HL-60/S4 treated with retinoic acid at 250 ng/mL for 4 days and 3 days (cell line): ENCODE measurements at regions not wholly inside any gene's neighbourhood (a gene's known extent, or its start where the extent isn't known, plus 50 kb on each side); places are given as distances from the start of the nearest gene placed in this dataset.

ENCODE experiments used
- in situ Hi-C: fragments of 300-500 bp; cut with MboI; formaldehyde crosslinking; loops from 2 replicates; pipeline ENCODE4 v1.7.0; 2022; ENCODE audit warnings: low sequenced_read_pairs

DNA sequence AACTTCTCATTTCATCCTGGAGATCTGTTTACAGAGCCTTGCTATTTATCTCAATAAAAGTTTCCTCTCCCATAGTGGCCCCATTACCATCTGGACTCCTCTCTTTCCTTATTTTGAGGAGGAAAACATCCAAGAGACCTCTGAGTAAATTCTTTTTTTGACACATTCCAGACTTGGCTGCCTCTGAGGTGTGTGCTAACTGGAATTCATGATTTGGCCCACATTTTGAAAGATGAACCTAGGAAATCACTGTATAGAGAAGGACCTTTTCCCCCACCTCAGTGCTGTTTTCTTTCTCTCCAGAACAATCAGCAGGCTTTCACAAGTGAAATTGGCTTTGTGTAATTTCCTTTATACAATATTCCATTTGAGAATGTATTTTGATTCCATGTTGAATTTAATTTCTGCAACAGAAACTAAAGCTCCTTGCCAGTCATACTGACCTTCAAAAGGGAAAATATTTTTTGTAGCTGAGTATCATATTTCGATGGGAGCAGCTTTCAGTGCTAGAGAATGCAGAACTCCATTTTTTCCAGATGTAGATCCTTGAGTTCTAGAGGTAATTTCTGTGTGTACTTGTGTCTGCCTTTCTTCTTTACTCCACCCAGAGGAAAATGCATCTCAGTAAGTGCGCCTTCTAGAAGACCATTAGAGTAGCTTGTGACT lies 244.9 kb upstream of the RGS6 start:
- in situ Hi-C loops: no loop called here

DNA sequence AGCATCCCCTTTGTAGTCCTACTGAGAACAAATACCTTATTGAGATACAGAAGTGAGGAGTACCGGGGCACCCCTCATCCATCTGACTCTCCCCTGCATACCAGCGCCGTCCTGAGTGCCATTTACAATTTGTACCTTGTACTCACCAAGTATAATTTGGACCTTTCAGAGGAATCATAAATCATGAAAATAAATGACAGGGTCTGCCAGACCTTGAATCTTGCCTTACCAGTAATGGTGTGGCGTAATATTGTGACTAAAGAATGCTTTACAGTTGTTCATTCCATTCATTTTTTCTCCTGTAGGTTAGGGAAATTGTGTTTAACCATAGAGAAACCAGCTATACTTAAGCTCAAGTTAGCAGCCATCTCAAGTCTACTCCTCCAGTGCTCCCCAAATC lies 243.7 kb upstream of the RGS6 start:
- in situ Hi-C loops: no loop called here

DNA sequence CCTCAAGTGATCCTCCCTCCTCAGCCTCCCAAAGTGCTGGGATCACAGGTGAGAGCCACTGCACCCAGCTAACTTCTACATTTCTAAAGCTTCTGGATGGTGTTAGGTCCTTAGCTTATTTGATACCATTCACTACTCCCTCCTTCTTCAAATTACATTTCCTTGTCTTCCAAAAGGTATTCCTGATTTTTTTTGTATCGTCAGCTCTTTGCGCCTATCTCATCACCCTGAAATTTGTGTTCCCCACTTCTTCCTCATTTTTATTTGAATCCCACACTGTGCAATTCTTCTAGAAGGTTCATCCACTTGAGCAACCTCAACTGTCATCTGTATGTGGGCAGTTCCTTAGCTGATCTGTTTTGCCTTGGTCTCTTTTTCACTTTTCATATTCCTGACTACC lies 241.8 kb upstream of the RGS6 start:
- in situ Hi-C loops: no loop called here

DNA sequence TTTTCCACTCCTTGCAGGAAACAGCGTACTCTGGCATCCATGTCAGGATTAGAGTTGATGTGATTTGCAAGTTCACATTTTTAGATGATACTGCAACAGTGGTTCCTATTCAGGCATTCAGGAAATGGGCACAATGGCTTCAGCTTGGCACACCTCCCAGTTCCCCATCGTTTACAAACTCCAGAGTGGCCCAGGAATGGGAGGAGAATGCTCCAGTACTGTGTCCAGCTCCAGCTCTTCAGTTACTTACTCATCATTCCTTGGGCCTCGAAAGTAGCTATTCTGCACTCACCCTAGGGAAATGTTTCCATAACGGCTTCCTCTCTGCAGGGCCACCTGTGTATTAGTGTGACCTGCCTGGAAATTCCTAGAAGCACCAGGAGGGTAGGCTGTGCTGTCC lies 239.7 kb upstream of the RGS6 start:
- in situ Hi-C loops: no loop called here

DNA sequence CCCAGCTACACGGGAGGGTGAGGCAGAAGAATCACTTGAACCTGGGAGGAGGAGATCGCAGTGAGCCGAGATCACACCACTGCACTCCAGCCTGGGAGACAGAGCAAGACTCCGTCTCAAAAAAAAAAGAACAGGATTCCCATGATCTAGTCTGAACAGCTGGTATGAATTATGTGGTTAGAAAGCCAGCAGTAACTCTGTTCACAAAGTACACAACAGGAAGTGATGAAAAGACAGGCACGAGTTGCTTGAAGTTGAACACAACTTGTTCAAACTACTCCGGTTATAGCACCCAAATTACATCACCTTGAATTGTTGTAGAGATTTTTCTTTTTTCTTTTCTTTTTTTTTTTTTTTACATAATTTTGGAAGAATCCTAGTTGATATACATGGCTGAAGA lies 238.8 kb upstream of the RGS6 start:
- in situ Hi-C loops: no loop called here

DNA sequence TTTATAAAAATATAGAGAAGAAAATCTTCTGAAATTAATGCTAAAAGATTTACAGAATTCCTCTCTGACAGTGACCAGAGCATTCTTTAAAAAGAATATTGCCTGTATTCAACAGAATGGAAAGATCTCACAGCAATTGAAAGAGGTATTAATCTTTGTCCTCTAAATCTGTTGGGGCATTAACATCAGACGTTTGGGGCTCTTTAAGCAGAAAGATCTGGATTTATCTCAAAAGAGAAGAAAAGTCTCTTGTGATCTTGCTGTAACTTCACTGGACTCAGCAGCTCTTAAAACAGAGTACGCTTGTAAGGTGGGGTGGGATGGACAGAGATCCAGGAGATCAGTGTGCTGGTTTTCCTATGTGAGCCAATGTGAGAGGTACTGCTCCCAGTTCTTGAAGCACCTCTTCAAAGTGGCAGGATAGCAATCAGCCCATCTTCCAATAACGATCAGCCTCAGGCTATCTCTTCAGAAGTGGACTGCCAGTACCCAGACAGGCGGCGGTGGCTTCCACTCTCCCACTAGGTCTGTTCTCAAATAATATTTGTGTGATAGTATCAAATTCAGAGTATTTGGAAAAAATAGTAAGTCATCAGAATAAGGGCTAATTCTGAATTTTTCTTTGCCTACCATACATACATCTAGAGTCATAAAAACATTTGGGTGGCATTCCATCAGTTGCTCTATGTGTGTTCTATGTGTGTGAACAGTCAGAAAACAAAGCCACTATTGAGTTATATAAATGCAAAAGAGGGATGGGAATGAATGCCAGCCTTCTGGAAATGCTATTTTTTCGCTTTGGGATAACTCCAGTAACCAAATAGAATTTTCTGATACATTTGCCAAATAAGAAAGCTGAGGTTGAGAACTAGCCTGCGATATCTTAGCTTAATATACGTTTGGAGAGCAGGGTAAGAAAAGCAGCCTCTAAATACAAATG lies 237.4 kb upstream of the RGS6 start:
- in situ Hi-C loops: no loop called here

DNA sequence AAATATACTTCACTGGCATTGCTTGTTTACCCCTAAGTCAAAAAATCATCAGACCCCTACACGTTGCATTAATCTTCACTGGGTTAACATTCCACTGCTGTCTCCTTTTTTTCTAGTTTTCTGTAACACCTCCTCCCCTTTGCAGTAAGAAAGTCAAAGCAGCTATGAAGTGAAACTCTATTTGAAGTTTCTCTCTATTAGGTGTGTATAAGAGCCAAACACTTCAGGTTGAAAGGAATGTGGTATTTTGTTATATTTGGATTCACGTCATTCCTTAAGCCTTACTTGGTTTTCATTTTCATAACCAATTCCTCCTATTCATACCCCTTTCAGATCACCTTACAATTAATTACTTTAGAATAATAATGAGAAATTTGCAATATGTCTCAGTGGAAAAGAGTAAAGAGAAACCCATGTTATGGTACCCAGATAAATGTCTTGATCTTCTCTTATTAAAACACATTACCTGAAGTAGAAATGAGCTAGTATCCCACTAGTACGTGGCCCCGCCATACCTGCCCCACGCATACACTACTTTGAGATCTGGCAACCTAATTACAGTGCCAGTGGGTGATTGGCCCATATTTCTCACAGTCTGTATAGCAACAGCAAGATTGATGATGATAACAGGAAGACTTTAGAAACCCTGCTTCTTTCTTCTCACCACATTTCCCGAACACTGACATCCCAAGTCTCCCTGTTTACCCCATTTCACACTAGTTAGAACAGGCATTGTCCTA lies 236.4 kb upstream of the RGS6 start:
- in situ Hi-C loops: no loop called here

DNA sequence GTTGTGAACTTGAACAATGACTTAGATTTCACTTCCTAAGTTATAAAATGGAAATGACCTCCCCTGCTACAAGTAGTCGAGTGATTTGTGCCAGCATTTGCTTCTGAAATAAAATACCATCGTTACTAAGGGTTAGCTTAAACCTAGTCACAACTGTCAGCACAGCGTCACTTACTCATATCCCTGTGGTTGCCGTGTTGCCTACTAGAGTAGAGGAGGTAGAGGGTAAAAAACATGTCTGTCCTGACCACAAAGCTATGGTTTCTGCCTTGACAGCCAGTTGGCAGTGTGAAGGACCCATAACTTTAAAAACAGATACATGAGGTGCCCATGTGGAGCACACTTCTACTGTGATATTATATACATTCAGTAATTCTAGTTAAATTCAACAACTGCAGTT lies 234.2 kb upstream of the RGS6 start:
- in situ Hi-C loops: no loop called here

DNA sequence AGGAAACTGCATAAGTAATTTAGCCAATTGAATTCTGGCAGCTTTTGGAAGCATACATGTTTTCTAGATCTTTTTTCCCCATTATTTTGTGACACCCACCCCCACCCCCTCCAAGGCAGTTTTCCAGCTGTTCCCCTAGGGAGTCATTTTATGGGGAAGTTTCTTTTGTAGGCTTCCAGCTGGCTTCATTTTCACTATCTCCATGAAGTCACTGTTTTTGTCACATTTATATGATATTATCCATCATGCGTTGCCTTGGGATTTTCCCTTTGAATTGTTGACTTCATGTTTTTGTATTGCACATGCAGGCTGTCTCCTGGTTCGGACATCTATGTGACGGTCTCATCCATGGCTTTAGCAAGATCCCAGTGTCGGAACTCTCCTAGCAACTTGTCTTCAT lies 233.6 kb upstream of the RGS6 start:
- in situ Hi-C loops: no loop called here

DNA sequence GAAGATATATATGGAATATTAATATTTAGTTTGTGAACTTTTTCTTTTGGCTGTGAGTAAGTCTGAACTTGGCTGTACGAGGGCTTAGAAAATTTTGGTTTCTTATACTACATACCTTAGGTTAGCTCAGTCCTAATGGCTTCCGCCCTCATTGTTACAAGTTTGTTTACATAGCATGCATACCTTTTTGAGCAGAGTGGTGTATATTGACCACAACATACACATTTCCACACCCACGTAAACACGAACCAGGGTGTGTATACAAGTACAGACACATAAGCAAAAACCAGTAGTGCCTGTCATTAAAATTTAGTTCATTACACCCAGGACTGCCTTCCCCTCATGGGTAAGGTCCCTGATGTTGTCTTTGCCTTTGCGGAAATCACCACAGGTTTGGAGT lies 230.2 kb upstream of the RGS6 start:
- in situ Hi-C loops: no loop called here

DNA sequence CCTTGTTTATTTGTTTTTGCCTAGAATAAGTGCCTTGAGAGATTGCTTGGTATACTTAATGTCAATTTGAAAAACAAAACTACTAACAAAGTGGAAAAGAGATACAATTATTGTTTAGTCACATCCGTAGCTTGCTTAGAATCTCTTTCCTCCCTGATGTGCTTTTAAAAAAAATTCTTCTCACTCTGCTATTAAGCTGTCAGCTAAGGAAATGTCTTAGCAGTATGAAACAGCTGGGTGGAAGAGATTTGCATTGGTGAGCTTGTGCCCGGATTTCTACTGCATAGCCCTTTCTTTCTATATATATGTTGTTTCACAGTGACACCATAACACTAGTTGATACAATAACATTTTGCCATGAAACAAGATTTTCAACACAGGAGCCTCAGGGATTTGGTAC lies 229.4 kb upstream of the RGS6 start:
- in situ Hi-C loops: no loop called here

DNA sequence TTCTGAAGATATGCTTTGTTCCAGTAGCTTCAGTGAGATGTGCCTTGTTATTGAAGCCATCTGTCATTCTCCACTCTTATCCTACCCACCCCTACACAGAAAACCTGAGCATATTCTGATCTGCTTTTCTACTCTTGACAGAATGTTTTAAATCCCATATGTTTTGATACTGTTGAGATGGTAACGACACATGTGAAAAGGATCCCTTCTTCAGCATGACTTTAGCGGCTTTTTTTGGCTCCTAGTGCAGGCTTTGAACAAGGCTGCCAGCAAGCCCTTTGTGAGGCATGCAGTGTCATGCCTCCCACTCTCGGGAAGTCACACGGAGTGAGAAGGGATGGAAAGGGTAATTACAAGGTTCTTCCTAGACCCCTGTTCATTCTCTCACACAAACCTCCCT lies 228.8 kb upstream of the RGS6 start:
- in situ Hi-C loops: no loop called here

DNA sequence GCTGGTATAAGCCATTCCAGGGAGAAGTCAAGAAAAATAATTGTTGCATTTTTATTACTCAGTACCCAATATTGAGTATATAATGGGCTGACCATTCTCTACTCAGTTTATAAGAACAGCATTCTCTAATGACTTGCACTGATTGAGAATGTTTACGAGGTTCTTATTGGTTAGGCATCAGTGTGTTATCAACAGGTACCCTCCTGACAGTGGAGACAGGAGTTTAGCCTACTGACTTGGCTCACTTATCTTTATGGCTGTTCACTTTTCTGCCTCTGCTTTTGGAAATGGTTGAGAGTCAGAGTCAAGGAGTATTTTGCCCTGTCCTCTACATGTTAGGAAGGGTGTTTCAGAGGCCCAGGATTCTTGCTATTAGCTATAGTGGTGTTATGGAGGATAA lies 228.0 kb upstream of the RGS6 start:
- in situ Hi-C loops: no loop called here

DNA sequence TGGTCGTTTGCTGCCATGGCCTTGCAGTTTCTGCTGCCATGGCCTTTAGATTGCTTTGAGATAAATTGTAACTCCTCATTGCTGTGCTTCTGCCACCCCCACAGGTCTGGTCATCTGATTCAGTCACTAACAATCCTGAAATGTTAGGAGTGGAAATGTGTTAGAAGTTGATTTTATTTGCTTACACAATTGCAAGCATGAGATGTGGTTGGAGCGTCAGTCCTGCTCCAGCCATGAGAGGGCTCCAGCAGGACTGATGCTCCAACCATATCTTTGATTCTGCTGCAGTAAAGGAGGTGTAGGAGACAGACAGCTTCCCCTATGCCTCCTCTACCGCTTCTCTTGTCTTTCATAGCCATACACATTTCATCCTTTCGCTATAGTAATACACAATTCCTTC lies 226.8 kb upstream of the RGS6 start:
- in situ Hi-C loops: no loop called here

DNA sequence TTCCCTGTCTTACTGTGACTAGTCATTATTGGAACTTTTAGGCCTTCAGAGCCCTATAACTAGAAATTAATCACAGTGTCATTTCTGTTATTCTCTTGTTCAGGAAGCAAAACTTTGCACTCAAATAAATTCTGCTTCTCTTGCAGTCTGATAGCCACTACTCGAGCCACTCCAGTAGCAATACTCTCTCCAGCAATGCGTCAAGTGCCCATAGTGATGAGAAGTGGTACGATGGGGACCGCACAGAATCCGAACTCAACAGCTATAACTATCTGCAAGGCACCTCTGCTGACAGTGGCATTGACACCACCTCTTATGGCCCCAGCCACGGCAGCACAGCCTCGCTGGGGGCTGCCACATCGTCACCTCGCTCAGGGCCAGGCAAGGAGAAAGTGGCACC lies 223.2 kb upstream of the RGS6 start:
- in situ Hi-C loops: no loop called here

DNA sequence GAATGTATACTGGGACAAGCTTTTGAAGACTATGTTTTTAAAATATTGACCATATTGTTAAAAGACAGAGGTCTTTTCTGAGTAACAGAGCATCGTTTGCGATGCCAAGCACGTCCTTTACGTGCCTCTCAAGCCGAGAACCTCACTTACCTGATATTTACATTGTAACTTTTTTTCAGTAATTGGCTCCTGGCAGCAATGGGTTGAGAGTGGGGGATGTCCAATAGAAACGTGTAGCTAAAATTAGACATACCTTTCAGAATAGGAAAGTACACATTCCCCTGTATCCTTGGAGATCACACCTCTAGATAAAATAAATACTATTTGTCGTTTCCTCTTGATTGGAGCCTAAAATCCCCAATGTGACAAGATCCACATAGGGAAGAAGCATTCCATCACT lies 222.2 kb upstream of the RGS6 start:
- in situ Hi-C loops: no loop called here

DNA sequence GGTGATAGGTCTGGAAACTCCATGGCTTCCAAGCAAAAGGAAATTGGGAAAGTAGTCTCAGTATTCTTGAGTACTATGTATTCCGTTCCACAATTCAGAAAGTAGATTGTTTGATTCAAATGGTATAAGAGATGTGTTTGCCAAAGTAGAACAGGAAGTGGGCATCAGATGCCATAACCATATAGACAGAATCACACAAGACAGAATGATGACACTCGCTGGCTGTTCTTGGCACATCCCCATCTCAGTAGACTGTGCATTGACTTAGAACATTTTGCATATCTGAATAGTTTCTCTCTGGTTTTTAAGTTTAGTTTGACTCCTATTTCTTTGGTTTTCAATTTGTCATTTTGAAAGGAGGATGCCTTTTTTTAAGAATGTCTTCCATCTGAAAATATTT lies 221.1 kb upstream of the RGS6 start:
- in situ Hi-C loops: no loop called here

DNA sequence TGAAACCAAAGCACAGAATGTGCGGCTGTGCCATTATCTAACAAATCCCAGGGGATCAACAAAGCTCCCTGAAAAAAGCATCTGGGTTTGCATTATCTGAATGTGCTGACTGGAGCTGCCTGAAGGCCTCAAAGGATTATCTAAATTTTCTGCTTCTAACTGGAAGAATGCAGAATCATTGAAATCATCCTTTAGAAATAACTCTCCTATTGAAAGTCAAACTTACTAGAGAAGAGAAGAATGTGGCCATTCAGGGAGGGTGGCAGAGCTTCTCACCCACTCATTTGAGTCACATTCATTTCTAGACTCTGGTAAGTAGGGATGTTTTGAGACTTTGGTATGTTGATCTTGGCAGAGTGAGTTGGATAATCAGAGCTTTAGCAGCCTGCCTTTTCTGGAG lies 220.6 kb upstream of the RGS6 start:
- in situ Hi-C loops: no loop called here

DNA sequence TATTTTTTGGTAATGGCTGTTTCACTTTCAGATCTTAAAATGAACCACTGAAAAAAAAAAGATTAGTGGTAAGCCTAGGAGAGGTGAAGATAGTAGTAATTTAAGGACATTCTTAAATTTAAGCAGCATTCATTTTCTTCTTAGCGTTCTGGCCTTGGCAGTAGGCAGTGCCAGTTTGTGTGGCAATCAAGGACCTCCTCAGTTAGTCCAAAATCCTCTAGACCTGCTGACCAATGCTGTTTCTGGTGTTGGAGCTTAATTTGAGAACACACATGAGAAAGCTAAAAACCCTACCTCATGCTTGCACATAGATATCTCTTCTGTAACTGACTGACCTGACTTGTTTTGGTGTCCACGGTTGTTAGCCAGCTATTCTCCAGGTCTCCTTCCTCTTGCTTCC lies 219.8 kb upstream of the RGS6 start:
- in situ Hi-C loops: no loop called here

DNA sequence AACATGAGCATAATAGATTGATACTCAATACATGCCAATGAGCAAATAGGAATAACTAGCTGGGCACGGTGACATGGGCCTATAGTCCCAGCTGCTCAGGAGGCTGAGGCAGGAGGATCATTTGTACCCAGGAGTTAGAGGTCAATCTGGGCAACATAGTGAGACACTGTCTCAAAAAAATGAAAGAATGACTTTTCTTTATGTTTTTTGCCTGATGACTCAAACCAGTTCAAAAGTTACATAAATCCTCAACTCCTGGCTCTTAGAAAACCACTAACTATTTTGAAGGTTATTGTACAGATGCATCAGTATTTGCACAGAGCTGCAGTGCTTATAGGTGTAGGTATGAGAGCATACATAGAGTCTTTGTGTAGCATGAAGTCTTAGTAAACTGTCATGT lies 219.2 kb upstream of the RGS6 start:
- in situ Hi-C loops: no loop called here

DNA sequence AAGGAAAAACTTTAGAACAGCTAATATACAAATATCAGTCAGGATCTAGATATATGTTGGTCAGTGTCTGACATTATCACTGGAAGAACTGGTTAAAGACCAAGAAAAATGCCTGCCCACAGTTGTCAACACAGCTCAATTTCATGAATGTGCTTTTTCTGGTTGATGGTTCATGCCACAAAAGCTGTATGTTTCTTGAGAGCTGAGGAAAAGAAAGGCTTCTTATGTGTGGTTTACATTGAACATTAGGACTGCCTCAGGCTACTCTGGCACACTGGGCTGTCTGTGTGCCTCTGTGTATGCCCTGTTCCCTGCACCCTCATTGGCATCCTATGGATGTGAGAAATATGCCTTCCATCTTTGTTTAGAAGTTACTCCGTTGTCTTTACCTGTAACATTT lies 218.8 kb upstream of the RGS6 start:
- in situ Hi-C loops: no loop called here

DNA sequence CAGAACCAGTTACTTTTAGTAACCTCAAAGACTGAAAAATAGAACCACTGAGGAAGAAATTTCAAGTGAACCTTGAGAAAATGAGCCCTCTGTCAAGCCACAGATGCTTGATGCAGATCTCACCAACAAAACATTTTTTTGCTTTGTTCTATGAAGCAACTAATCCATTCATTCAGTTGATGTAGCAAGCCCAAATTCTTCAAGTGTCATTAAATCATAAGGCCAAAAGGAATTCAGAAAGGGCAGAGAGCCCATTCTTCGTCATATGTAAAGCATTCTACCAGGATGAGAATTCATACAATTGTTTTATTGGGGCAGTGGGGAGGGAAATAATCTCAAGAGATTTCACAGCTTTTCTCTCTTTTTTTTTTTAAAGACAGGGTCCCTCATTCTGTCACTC lies 218.0 kb upstream of the RGS6 start:
- in situ Hi-C loops: no loop called here
